GM21528 (cell line): ENCODE measurements at regions not wholly inside any gene's neighbourhood (a gene's known extent, or its start where the extent isn't known, plus 50 kb on each side); places are given as distances from the start of the nearest gene placed in this dataset.

Source experiments
- ATAC-seq: cut with Tn5 transposase; IDR thresholded peaks from one replicate; pipeline ENCODE4 v1.9.1; 2021; ENCODE audit warnings: mild to moderate bottlenecking, moderate library complexity; ENCODE audit not compliant: unreplicated experiment, low FRiP score

DNA sequence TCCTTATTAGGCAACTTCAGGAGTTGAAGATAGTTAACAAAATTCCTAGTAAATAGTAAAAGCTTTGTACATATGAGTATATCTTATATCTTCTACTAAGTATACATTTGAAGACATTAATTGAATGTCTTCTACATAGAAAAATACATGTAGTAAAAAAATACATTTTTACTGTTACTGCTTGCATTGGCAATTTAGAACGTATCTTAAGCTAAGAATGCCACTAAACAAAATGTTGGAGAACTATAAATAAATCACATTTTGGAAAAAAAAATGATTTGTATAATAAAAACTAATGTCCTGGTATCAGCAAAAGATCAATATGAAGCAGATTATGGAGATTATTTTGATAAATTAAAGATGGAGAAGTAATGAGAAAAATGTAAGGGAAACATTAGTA, 434.2 kb upstream of the SLC8A1 start:
- no peak for ATAC-seq

DNA sequence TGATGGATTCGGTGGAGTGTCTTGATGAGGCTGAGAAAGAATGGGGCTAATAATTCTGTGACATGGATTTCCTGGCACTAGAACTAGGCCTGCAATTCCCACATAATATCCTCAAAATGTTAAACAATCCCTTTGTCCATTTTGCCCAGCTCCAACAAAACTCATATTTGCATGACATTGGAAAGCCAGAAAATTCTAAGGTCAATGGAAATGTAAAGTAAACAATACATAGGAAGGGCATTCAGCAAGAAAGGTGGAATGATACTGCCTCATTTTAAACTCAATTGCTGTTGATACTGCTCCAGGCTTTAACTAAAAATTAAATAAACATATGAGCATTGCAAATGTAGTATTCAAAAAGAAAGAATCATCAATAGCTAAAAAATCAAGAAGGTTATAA, 434.8 kb upstream of the SLC8A1 start:
- ATAC-seq, result no peak

DNA sequence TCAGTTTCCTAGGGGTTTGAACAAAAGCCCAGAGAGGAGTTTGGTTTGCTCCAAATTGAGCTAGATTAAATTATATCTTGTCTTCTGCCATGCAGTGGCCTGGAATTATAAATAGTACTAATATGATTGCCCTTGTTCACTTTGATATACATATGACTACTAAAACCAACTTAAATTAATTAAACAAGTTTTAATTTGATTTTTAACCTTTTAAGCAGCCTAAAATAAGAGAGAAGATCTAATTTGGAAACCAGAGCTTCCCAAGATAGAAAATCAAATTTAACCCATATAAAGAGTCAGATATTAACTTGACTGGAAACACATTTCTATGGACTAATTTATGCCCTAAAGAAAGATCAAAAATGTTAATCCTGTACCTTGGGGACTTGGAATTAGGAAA, 444.5 kb upstream of the SLC8A1 start:
- no peak for ATAC-seq

DNA sequence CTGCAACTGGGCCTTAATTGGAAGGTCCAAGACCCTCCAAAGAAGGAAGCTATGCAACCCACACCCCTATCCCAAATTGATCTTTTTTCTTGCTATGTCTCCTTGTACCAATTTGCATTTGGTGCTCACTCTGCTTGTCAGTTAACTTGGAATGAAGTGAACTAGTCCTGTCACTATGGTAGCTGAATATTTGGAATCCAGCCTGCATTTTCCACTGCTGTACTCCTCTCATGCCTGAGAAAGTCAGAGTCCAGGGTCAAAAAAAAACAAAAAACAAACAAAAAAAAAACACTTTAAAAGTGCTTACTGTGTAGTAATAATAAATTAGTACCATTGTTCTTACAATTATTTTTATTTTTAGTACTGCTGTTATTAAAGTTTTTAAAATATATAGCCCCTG, 462.8 kb upstream of the SLC8A1 start:
- no peak for ATAC-seq

DNA sequence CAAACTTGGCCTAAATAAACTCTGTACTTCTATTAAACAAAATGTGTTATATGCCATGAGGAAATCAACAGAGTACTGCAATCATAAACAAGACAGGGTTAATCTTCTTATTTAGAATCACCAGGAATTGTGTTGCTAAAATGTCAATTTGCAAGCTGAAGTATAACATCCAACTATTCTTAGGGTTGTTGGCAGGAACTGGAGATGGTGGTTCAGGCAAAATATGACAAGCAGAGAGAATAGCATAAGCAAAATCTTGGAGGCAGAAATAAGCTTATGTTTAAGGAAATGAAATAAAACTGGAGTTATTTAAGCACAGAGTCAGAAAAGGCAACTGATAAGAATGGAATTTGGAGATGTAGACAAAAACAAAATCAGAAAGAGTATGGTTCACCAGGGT, 463.8 kb upstream of the SLC8A1 start:
- ATAC-seq, result no peak

DNA sequence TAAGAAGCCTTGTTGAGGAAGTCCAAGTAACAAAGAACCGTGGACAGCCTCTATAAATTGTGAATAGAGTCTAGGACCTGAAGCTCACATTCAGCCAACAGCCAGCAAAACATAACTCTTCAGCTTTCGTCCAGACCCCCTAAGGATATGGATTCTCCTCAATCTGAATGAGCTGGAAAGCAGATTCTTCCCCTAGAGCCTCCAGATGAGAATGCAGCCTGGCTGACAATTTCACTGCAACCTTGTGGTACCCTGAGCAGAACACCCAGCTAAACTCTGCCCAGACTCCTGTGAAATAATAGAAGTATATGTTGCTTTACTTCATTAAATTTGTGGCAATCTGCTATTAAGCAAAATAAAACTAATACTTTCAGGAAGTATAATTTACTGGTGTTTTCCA, 483.5 kb upstream of the SLC8A1 start:
- no peak for ATAC-seq

DNA sequence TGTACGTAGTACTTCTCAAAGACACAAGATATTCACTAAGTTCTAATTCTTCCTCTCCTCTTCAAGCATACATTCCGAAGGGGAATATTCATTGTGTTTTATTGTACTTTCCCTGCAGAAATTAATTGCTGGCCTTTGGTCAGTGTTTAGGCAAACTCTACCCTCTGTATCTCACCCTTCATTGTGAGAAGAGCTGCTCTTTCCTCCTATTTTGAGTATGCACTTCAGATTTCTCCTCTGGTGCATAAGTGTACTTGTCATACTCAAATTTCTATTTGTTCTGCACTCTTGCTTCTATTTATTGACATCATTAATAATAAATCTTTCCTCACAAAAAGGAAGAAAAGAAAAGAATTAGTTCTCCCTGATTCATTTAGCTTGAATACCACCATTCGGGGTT, 485.4 kb upstream of the SLC8A1 start:
- ATAC-seq, result no peak

DNA sequence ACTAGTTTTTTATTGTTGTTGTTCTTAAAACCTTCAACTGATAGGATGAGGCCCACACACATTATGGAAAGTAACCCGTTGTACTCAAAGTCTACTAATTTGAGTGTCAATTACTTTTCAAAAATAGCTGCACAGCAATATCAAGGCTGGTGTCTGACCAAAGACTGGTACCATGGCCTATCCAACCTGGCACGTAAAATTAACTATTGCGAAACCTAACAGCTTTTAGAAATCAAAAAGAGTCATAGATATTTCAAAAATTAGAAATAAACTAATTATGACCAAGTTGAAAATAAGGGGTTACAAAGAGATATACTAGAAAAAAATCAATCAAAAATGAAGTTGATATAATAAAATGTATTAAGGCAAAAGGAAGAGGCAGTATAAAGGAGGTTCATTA, 501.5 kb upstream of the SLC8A1 start:
- ATAC-seq, result no peak

DNA sequence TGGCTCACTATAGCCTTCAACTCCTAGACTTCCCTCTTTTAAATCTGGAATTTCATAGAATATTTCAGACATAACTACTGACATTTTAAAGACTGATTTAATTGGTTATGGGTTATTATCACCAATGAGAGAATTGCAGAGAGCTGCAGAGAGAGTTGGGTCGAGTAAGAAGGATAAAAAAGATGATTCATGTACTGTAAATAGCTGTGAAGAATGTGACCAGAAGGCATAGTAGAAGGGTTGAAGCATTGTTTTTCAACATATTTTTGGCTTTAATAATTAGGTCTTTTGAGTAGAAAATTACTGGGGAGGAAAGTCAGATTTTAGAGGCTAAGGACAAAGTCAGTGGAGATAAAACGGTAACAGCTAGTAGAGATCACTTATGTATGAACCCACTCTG, 503.2 kb upstream of the SLC8A1 start:
- no peak for ATAC-seq

DNA sequence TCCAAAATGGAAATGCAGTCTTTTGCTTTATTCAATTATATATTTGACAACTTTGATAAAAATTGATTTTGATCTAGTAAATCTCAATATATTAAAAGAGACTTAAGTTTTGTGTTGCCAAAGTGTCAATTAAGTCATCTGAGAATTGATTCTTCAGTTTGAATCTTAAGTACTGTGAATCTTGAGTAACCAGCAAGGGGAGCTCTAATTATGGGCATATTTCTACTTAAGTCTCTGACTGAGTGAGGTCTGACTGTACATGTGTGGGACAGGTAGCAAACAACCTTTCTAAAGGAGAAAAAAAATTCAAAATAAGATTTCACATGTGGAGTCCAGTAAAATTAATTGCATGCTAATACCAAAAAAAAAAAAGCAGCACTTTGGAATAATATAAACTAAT, 503.7 kb upstream of the SLC8A1 start:
- ATAC-seq, result no peak

DNA sequence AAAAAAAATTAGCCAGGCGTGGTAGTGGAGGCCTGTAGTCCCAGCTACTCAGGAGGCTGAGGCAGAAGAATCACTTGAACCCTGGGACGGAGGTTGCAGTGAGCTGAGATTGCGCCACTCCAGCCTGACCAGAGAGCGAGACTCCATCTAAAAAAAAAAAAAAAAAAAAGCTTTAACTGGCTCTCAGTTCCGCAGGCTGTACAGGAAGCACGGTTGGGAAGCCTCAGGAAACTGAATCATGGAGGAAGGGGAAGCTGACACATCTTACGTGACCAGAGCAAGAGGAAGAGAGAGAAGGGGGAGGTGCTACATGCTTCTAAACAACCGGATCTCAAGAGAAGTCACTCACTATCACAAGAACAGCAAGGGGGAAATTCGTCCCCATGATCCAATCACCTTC, 505.6 kb upstream of the SLC8A1 start:
- no peak for ATAC-seq

DNA sequence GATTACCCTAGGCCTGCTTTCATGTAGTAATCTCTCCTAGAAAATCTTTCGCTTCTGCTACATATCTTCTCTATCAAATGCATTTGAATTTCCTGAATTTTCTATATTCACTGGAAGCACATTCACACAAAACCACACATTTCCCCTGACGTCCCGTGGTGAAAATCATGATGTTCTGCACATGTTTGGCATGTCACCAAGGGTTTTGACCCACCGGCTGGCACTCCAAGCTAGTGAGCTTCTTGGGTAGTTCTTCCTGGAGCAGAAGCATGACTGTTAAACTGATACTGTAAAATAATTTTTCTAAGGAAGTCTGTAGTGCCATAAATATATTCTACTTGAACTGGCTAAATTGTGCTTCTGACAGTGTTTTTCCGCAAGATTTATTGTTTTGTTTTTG, 510.1 kb upstream of the SLC8A1 start:
- ATAC-seq, result no peak

DNA sequence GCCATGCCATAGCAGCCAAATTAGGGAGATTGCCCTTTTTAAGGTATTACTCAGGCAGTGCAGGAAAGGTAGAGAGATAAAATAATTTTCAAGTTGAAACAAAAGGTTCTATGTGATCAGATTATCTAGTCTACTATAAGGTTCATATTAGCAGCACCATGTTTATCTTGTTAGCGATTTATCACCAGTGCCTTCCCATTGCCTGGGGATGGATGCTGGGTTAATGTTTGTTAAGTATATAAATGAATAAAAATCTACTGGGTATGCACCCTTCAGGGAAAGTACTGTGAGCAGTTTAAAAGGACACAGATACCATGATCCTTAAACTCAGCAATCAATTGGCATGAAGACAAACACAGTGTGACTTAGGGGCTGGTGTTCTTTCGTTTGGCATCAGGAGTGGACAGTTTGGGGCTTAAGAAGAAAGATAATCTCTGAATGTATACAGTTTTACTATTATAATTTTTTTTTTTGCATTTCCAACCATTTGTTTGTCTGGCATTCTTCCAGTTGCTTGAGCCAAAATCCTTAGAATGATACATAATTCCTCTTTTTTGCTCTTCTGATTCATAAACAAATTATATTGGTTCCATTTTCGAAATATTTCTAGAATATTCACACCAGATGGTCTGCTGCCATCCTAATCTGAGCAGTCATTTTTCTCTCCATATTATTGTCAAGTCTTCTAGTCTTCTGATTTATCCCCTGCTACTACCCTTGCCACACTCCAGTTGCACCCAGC, 512.8 kb upstream of the SLC8A1 start:
- ATAC-seq, result no peak

DNA sequence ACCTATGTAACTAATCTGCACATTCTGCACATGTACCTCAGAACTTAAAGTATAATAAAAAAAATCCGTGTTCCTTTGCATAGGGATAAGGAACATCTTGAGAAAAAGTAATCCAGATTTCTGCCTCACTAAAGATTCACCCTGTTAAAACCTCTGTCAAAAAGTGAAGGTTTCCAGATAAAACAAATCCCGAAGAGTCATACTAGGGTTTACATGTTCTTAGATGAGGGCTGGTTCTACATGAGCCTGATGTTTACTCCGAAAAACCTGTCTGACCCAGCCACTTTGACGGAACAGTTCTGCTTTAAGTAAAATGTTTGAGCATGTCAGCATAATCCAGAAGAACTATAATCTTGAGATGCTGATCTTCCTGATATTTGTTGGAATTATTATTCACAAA, 515.6 kb upstream of the SLC8A1 start:
- no peak for ATAC-seq

DNA sequence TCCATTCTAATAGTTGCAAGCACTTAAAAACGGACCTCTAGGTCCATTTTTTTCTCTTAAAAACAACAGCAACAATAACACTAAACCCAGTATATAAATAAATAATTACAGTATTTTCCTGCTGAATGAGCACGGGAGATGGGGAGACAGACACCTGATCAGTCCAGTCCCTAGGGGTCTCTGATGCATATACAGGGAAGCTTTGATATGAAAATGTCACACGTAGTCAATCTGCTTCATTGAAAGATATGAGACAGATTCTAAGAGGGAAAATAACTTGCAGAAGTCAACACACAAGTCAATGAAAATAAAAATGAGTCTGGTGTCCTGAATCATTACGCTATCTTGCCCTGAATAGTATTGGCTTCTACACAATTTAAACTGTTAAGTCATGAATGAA, 523.3 kb upstream of the SLC8A1 start:
- no peak for ATAC-seq

DNA sequence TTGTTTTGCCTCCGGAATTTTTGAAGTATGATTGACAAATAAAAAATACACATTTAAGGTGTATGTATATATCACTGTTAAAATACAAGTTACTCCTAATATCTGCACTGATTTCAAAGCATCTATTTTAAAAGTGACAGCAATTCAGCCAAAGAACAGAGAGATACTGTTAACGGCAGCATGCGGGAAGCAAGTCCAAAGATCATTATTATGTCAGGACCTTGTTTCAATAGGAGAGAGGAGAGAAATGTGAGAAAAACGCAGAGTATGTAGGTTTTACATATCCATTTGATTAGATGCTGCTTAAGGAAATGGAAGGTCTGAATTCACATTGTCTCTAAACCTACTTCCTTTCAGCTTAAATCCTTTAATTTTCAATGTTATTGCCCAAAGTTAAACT, 545.5 kb upstream of the SLC8A1 start:
- no peak for ATAC-seq

DNA sequence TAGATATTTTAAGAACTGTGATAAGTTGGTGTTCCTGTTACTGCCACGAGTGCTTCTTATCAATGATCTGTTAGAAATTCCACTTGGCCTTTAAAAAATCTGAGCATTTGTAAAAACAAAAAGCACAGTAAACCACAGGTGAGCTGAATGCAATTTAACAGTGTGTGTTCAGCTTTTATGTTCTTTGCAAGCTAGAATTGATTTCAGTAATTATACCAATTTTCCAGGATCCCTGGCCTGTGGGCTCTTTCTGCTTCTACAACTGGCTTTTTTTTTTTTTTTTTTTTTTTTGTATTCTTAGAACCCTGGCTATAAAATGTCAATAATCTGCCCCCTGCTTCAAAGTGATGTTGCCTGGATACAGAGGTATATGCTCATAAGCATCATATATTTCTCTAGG, 548.5 kb upstream of the SLC8A1 start:
- ATAC-seq, result no peak

DNA sequence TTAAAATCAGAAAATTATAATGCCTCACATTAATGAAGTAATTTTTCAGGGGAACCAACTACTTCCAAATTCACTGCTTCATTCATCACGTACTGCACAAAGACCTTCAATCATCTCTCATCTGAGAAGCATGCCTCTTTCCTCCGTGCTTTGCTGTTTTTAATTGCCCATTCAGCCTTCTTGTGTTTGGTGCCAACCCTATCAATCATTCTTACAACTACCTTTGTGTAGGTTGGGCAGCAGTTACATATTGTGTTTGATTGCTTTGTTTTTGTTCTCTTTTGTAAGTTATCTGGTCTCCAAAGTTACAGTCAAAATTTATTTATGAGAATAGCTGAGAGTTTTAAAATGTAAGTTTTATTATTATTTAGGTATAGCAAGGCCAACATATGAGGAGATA, 549.0 kb upstream of the SLC8A1 start:
- ATAC-seq, result no peak

DNA sequence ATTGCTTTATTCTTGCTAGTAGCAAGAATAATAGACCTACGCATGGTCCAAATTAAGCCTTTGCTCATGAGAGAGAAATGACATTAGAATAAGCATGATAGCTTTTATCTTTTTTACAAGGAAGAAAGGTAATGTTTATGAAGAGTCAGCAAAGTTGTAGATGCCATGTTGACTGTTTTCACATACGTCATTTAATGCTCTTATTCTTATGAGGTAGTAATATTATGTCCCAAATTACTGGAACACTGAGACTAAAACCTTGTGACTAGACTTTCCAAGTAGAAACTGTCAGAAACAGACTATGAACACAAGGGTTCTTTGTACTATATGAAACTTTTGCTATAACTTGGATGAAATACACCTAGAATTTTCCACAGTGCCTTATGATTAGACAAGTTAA, 552.8 kb upstream of the SLC8A1 start:
- ATAC-seq, result no peak

DNA sequence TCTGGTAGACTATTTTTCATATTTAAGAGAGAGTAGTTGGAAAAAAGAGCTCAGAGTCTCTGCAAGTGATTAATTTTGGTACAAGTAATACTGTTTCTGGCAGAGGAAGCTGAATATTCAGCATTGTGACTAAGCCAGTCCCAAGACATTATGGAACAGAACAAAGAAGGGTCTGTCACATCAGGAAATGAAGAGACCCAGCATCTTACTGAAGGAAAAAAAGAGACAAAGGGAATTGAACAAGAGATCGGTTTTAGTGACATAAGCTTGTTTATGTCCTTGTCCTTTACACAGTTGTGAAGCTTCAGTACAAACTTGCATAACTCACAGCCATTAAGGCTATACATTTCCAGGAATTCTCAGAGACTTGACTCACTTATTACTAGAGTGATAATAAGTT, 568.5 kb upstream of the SLC8A1 start:
- ATAC-seq, result no peak

DNA sequence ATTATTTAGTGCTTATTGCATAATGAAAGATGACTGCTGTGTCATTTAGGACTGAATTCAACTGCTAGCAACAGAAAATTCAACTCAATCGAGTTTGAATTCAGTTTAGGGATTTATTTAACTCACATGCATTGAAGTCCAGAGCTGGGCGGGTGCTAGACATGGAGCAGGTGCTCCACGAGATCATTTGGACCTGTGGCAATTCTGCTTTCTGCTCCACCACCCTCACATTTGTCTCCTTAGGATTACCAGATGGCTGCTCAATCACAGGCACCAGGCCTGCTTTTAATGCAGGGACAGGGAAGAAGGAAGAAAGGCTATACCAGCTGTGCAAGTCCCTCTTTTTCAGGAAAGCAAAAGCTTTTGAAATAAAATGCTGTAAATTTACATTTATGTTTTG, 572.9 kb upstream of the SLC8A1 start:
- ATAC-seq, result no peak

DNA sequence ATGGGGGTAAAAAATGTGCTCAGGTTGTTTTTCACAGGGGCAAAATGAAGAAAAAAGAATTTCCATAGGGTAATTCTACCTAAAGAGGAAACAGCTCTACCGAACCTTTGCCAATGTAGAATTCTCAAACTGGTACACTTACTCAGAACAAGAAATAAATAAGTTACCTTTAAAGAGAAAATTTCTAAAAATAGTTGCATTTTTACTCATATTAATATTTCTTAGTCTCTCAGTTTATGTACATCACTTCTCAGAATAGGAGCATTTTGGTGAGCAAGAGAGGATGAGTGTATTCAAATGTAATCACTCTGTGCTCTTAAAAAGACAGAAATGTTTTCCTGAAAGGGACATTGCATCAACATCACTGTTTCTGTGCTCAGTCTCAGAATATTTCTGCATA, 574.7 kb upstream of the SLC8A1 start:
- ATAC-seq, result peak; percentile 67

DNA sequence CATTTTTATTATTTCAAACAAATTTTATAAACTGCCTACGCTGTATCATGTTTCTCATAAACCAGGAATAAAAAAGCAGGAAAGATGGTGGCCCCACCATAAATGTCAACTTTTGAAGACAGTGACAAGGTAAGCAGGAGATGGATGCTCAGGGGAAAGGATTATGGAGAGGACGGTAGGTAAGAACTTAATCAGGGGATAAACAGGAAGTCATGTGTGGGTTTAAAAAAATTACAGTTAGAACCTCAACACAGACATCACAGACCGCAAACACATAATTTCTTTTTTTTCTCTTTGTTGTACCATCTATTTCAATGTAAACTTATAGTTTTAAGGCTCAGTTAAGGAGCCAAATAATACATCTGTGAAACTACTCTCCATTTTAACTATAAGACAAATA, 575.2 kb upstream of the SLC8A1 start:
- no peak for ATAC-seq
